Astrocyte of the spinal cord (primary cell): ENCODE measurements at regions not wholly inside any gene's neighbourhood (a gene's known extent, or its start where the extent isn't known, plus 50 kb on each side); places are given as distances from the start of the nearest gene placed in this dataset.
A peak's percentile ranks its signal among the peaks of the same experiment; 100 is the strongest.

Experiments used
- DNase-seq: peaks from one replicate; pipeline ENCODE4 v3.0.0; 2011; ENCODE audit warnings: low read depth, low spot score
- H3K4me3 ChIP-seq: 2 replicates; pipeline ENCODE4 v1.5.1; 2011; ENCODE audit warnings: low read depth, mild to moderate bottlenecking, low read length, moderate library complexity
- CTCF ChIP-seq: IDR thresholded peaks from 2 replicates; pipeline ENCODE4 v1.5.1; 2012; ENCODE audit warnings: low read depth, mild to moderate bottlenecking, low read length, inconsistent platforms
- in situ Hi-C: cut with HindIII; loops from 2 replicates; pipeline ENCODE4 v1.10.0; 2017; ENCODE audit warnings: low sequenced_read_pairs

- in situ Hi-C loops, result no loop called here
- no peak for DNase-seq
Observed at GRCh38 chr4:156477636-156478035, 494.0 kb downstream of the PDGFC start.

GRCh38 chr4:156476359-156476758, 495.2 kb downstream of the PDGFC start:
- peak; percentile 97 for DNase-seq
- in situ Hi-C loops, result no loop called here
- H3K4me3 ChIP-seq, result no peak overlapping the region
- no peak for TF ChIP-seq CTCF

More at GRCh38 chr4:156477636-156478035, 494.0 kb downstream of the PDGFC start:
- TF ChIP-seq CTCF, result no peak
- H3K4me3 ChIP-seq, result no peak overlapping the region

GRCh38 chr4:156475322-156475721, 496.3 kb downstream of the PDGFC start:
- in situ Hi-C loops, result no loop called here
- H3K4me3 ChIP-seq, result no peak overlapping the region
- TF ChIP-seq CTCF, result peak; percentile 49
- DNase-seq, result peak; percentile 80

GRCh38 chr4:156473151-156473550, 498.4 kb downstream of the PDGFC start:
- no peak for TF ChIP-seq CTCF
- no peak overlapping the region for H3K4me3 ChIP-seq
- in situ Hi-C loops, result no loop called here
- no peak for DNase-seq

- in situ Hi-C loops, result no loop called here
- H3K4me3 ChIP-seq, result no peak overlapping the region
- no peak for TF ChIP-seq CTCF
- no peak for DNase-seq
Observed at GRCh38 chr4:156472624-156473023, 499.0 kb downstream of the PDGFC start.

GRCh38 chr4:156459584-156459983, 505.9 kb upstream of the CTSO start:
- in situ Hi-C loops, result no loop called here
- DNase-seq, result no peak
- H3K4me3 ChIP-seq, result no peak overlapping the region
- no peak for TF ChIP-seq CTCF

- no peak overlapping the region for H3K4me3 ChIP-seq
- in situ Hi-C loops, result no loop called here
- DNase-seq, result no peak
- no peak for TF ChIP-seq CTCF
Observed at GRCh38 chr4:156456830-156457229, 503.2 kb upstream of the CTSO start.
